Epithelial cell of esophagus (primary cell): ENCODE measurements at regions not wholly inside any gene's neighbourhood (a gene's known extent, or its start where the extent isn't known, plus 50 kb on each side); places are given as distances from the start of the nearest gene placed in this dataset.

Source experiments
- DNase-seq: peaks from one replicate; pipeline ENCODE4 v3.0.0; 2010; ENCODE audit warnings: low read depth
- H3K4me3 ChIP-seq: 2 replicates; pipeline ENCODE4 v1.5.1; 2011; ENCODE audit warnings: mild to moderate bottlenecking, low read length, control low read depth
- TF ChIP-seq, protein P1 (sequence below): IDR thresholded peaks from 2 replicates; pipeline ENCODE4 v1.5.1; 2011; ENCODE audit warnings: low read depth, mild to moderate bottlenecking, low read length, control low read depth, inconsistent platforms; ENCODE audit not compliant: insufficient read depth; ENCODE audit errors: missing control alignments

DNA sequence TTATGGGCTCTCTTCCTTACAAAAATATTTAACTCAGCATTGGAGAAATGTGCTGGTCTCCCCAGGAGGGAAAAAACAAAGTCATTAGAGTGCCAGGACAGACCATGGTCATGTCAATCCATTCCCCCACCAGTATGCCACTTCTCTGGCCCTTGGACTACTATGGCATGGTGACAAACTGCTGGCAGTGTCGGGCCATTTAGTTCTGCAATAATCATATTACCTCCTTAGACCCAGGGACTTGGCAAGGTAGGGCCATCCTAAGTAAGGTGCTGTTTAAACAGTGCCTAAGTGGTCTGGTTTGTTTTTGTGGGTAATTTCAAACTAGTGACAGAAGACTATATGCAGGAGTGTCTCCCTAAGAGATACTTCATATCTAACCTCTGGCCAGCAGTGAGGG is 177.8 kb upstream of the STK32A start:
- H3K4me3 ChIP-seq: no peak overlapping the region
- no peak for DNase-seq
- TF ChIP-seq, protein P1, sequence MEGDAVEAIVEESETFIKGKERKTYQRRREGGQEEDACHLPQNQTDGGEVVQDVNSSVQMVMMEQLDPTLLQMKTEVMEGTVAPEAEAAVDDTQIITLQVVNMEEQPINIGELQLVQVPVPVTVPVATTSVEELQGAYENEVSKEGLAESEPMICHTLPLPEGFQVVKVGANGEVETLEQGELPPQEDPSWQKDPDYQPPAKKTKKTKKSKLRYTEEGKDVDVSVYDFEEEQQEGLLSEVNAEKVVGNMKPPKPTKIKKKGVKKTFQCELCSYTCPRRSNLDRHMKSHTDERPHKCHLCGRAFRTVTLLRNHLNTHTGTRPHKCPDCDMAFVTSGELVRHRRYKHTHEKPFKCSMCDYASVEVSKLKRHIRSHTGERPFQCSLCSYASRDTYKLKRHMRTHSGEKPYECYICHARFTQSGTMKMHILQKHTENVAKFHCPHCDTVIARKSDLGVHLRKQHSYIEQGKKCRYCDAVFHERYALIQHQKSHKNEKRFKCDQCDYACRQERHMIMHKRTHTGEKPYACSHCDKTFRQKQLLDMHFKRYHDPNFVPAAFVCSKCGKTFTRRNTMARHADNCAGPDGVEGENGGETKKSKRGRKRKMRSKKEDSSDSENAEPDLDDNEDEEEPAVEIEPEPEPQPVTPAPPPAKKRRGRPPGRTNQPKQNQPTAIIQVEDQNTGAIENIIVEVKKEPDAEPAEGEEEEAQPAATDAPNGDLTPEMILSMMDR: no peak

DNA sequence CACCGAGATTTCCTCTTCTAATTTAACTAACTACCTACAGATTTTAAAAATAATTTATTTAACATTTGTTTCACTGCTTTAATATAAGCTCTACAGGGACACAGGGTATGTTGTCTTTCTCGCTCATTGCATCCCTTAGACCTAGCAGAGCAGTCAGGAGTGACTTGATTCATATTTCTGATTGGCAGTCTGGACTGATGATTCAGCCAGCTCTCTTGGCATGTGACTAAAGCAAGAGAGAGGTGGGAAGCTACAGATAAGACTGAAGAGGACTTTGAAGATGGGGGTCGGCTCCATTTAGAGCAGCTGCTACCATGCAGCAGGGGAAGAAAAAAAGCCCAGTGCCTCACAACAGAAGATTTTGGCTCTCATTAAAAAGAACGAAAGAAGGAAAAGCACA is 173.4 kb upstream of the STK32A start:
- DNase-seq: no peak
- H3K4me3 ChIP-seq: no peak overlapping the region
- TF ChIP-seq, protein P1: no peak

DNA sequence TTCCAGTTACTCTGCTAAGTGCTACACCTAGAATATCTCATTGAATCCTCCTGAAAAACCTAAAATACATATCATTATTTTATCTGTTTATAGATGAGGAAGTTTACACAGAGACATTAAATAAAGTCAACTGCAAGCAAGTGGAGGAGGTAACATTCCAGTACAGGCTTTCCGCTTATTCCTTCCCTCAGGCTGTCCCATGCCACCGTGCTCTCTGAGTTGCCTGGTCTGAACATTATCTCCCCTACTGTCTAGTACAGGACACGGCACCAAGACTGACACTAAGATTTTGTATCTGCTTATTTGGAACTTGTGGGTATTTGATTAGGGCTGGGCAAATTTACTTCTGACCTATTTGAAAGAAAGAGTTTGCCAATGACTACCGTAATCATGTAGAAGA is 172.4 kb upstream of the STK32A start:
- no peak for DNase-seq
- H3K4me3 ChIP-seq: no peak overlapping the region
- TF ChIP-seq, protein P1: no peak

DNA sequence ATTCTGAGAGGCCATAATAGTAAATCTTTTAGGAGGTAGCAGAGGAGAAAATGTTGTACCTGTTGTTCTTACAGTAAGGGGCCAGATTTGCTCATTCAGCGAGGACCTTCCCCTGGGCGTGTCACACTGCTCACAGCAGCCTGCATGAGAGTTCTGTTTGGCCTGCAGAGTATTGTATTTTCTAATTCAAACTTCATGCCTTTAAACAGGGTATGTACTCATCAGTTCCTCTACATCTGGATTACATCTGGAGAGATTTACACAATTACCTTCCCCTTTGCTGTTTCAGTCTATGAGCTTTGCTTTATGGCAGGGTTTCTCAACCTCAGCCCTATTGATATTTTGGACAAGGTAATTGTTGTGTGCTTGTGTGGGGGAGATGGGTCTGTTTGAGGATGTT is 170.9 kb upstream of the STK32A start:
- H3K4me3 ChIP-seq: no peak overlapping the region
- DNase-seq: no peak
- TF ChIP-seq, protein P1: no peak

DNA sequence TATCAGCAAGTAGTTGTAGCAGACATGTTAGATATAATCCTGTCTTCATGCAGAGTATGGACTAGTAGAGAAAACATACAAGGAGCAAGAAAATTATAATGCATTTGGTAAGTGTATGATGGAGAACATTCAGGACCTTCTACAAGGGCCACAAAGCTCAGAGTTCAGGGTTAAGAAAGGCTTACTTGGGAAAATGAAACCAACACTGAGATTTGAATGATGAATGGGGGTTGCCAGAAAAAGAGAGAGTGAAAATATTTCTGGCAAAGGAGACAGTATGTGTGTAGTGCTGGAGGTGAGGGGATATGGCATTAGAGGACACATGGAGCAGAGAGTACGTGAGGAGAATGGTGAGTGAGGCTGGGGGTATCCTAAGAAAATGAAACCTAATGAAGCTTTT is 169.8 kb upstream of the STK32A start:
- H3K4me3 ChIP-seq: no peak overlapping the region
- TF ChIP-seq, protein P1: no peak
- DNase-seq: no peak

DNA sequence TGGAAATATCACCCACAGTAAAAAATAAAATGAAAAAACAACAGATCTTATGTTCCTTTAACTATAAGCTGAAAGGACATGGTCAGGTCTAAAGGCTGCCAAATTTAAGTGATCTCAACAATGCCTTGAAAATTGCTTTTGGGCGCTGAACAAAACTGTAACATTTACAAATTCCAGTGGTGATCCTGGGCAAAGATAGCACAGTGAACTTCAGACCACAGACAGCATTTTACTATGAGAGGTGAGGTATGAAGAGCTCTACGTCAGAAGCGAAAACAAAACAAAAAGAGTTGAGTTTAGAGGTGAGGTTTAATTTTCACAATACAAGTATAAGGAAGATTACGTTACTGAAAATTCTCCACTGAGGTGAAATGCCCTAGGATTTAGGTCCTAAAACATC is 165.8 kb upstream of the STK32A start:
- TF ChIP-seq, protein P1: no peak
- no peak for DNase-seq
- H3K4me3 ChIP-seq: no peak overlapping the region

DNA sequence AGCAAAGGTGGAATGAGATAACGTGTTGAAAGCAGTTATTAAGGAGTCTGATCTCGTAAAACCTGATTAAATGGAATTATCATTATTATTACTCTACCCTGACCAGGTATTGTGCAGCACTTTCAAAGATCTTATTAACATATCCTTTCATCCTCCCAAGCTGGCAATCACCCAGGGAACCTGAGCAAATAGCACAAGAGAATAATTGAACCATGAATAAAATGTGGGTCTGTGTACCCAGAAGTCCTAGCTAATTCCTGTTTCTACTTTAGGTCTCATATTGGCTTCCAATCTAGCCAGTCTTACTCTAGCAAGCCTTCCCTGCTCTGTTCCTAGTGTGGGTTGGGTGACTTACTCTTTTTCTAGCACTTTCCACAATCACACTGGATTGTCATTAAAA is 162.2 kb upstream of the STK32A start:
- TF ChIP-seq, protein P1: no peak
- H3K4me3 ChIP-seq: no peak overlapping the region
- DNase-seq: no peak
